ENCODE measurements at regions not wholly inside any gene's neighbourhood (a gene's known extent, or its start where the extent isn't known, plus 50 kb on each side); places are given as distances from the start of the nearest gene placed in this dataset.

GRCh38 chr20:4550740-4551139 lies 135.5 kb upstream of the PRNP start:
- H4K20me1 ChIP-seq (replicated peaks in 1 of 2; ENCODE audit: control insufficient read depth in 1 of 2, insufficient read depth in 2 of 2, low read length in 2 of 2) = no peaks in the 10 kb centered on the region
- no peaks in the 10 kb centered on the region for H3K79me1 ChIP-seq (ENCODE audit: low read depth, low read length)
- H4K8ac ChIP-seq (ENCODE audit: extremely low read depth, insufficient read depth, low read length) = no peak overlapping the region
- no peaks in the 10 kb centered on the region for H3K79me2 ChIP-seq (ENCODE audit: control insufficient read depth in 1 of 2, insufficient read depth in 2 of 2, low read length in 2 of 2)
- H2AFZ ChIP-seq (ENCODE audit: low read length) = no peak overlapping the region
- no peak overlapping the region for H4K91ac ChIP-seq (replicated peaks; ENCODE audit: insufficient read length, low read length)
- peaks cover 0 to 7% (median 2%) of the 10 kb centered on the region in 4 experiments; a peak in 4 of 7 replicates for H3K4me1 ChIP-seq (replicated peaks in 1 of 4; ENCODE audit: control insufficient read depth in 3 of 4, insufficient read depth in 4 of 4, low read length in 3 of 4)
- no peak overlapping the region for H3K4me2 ChIP-seq (ENCODE audit: insufficient read depth in 1 of 2, low read depth in 2 of 2, low read length in 2 of 2)
- 100% methylated on average over 1 of the region's 1 CpG; no CpG with 5 or more reads in 1 of the 2 experiments for WGBS, 2 experiments (ENCODE audit: extremely low coverage in 1 of 2, insufficient coverage in 1 of 2, insufficient read length in 1 of 2, insufficient replicate concordance in 2 of 2, low coverage in 1 of 2, low lambda C conversion rate in 2 of 2, missing lambda C conversion rate in 1 of 2)
- no peaks in the 10 kb centered on the region for H3K27me3 ChIP-seq (replicated peaks in 1 of 4; ENCODE audit: control insufficient read depth in 3 of 4, extremely low read depth in 1 of 4, insufficient read depth in 3 of 4, low read length in 3 of 4)
- no peak overlapping the region for H3K23ac ChIP-seq (ENCODE audit: insufficient read length)
- no peak overlapping the region for H3K56ac ChIP-seq (replicated peaks; ENCODE audit: insufficient read length, low read depth, low read length)
- no peak overlapping the region for H2BK12ac ChIP-seq (ENCODE audit: low read depth, low read length)
- H2BK120ac ChIP-seq (replicated peaks; ENCODE audit: low read depth, low read length) = no peak overlapping the region
- no peak overlapping the region for H2AK5ac ChIP-seq (ENCODE audit: low read depth, low read length)
- no peak overlapping the region for H2BK20ac ChIP-seq (ENCODE audit: low read length)
- no peak overlapping the region for H3K18ac ChIP-seq (ENCODE audit: extremely low read depth, low read length)
- no peak overlapping the region for H4K5ac ChIP-seq (ENCODE audit: insufficient read length, low read depth, low read length)
- CTCF ChIA-PET (ENCODE audit: partially characterized antibody) = interaction anchor here (0.6 to 0.8 kb wide), 2 partner anchors 24 to 30 kb away, joined by 3 read pairs; no protein-coding TSS in a partner anchor
- POLR2A ChIA-PET (ENCODE audit: partially characterized antibody) = no interaction called here
- no peaks in the 10 kb centered on the region for H3K9me3 ChIP-seq (ENCODE audit: insufficient read depth in 2 of 2, low read depth in 1 of 2, low read length in 1 of 2)
- no peak overlapping the region for H3K27ac ChIP-seq (ENCODE audit: low read depth, low read length)
- H3K14ac ChIP-seq (ENCODE audit: insufficient read length) = no peak overlapping the region
- FAIRE-seq (no peak), DNase-seq (ENCODE audit: low read depth in 1 of 2, low spot score in 2 of 2) (no peak)
- no peaks in the 10 kb centered on the region for H3K36me3 ChIP-seq (ENCODE audit: control insufficient read depth in 2 of 4, insufficient read depth in 4 of 4, low read length in 3 of 4)
- no peak overlapping the region for H3K9ac ChIP-seq (replicated peaks in 1 of 4; ENCODE audit: extremely low read depth in 1 of 4, low read depth in 3 of 4, low read length in 3 of 4)
- H2BK5ac ChIP-seq (ENCODE audit: low read depth, low read length) = no peak overlapping the region
- H3K4me3 ChIP-seq (ENCODE audit: extremely low read depth in 1 of 4, insufficient read depth in 2 of 4, low read depth in 3 of 4, low read length in 4 of 4) = no peak overlapping the region
- H3K4ac ChIP-seq (replicated peaks; ENCODE audit: insufficient read length, low read depth, low read length) = no peak overlapping the region
- no peak overlapping the region for H2BK15ac ChIP-seq (ENCODE audit: low read length)
- peaks cover 2% of the 10 kb centered on the region; the same call in 1 of the 2 replicates for H3K23me2 ChIP-seq (ENCODE audit: low read depth, low read length)
- TF ChIP-seq CTBP2 (IDR thresholded peaks at IDR 0.05; ENCODE audit: borderline replicate concordance, insufficient read depth, insufficient read length, low read length) (no peak), EP300 (IDR thresholded peaks at IDR 0.05; ENCODE audit: borderline replicate concordance in 1 of 2, low read depth in 2 of 2, low read length in 2 of 2) (no peak), CHD1 (IDR thresholded peaks at IDR 0.05; ENCODE audit: low read depth, low read length) (no peak), NANOG (IDR thresholded peaks at IDR 0.05; ENCODE audit: insufficient read depth, low read depth, low read length, poor library complexity, severe bottlenecking) (no peak), POLR2AphosphoS5 (IDR thresholded peaks at IDR 0.05; ENCODE audit: low read depth, low read length) (no peak), RNF2 (IDR thresholded peaks at IDR 0.05; ENCODE audit: borderline replicate concordance, low read depth, low read length, missing control alignments, poor library complexity, severe bottlenecking) (no peak), TAF1 (IDR thresholded peaks at IDR 0.05; ENCODE audit: low read depth, low read length) (no peak), CBX5 (IDR thresholded peaks at IDR 0.05; ENCODE audit: low read depth, low read length) (no peak), CTCF (IDR thresholded peaks at IDR 0.05; ENCODE audit: control extremely low read depth in 1 of 3, insufficient read depth in 1 of 3, low read depth in 1 of 3, low read length in 3 of 3) (no peak), YY1 (IDR thresholded peaks at IDR 0.05; ENCODE audit: low read depth, low read length) (no peak), CHD2 (IDR thresholded peaks at IDR 0.05; ENCODE audit: low read length) (no peak), JUND (IDR thresholded peaks at IDR 0.05; ENCODE audit: low read length) (no peak)

All from H1 (cell line).